ENCODE measurements at regions not wholly inside any gene's neighbourhood (a gene's known extent, or its start where the extent isn't known, plus 50 kb on each side); places are given as distances from the start of the nearest gene placed in this dataset.

DNA sequence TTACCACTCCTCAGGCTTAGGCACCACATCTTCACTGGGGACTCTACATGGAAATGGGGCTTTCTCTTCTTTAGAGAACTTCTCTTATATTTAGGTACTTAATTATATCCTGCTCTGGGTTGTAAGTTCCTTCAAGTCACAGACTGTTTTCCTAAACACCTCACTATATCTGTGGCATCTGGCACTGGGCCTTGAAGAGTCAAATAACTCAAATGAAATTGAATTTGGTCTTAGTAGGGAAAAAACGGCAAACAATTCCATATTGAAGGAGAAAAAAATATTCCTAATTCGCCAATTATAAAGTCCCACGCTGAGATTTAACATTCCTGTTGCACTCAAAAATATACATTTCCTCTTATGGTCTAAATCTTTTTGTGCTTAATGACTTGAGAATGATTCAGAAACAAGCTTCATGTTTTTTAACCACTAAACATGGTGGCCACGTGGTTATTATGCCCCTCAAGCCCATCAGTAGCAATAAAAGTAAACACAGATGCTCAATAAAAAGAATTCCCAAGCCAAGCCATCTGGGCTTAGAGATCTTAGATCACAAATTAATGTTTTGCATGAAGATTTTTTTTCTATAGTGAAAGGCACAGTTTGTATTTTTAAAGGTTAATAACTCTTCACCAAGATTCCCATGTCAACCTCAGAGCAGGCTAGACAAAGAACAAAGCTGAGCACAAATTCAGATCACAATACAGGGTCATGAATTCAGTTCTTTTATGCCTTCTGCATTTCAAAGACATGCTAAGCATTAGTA, 105.5 kb upstream of the SYT4 start:
- Histone ChIP-seq H3K27ac (ENCODE audit: low read depth, low read length, poor library complexity, severe bottlenecking) (no peak overlapping the region), H3K4me3 (ENCODE audit: low read depth, low read length, poor library complexity, severe bottlenecking) (no peak overlapping the region), H3K9me3 (ENCODE audit: low read depth, low read length, poor library complexity, severe bottlenecking) (no peaks in the 10 kb centered on the region), H3K36me3 (ENCODE audit: insufficient read depth, low read length, poor library complexity, severe bottlenecking) (no peaks in the 10 kb centered on the region), H3K27me3 (replicated peaks; ENCODE audit: insufficient read depth, low read depth, low read length, poor library complexity) (no peaks in the 10 kb centered on the region), H3K4me1 (ENCODE audit: insufficient read depth, low read length, poor library complexity, severe bottlenecking) (no peaks in the 10 kb centered on the region)
- BruUV-seq (replicated peaks): no TSS peak
- TF ChIP-seq, protein P1, sequence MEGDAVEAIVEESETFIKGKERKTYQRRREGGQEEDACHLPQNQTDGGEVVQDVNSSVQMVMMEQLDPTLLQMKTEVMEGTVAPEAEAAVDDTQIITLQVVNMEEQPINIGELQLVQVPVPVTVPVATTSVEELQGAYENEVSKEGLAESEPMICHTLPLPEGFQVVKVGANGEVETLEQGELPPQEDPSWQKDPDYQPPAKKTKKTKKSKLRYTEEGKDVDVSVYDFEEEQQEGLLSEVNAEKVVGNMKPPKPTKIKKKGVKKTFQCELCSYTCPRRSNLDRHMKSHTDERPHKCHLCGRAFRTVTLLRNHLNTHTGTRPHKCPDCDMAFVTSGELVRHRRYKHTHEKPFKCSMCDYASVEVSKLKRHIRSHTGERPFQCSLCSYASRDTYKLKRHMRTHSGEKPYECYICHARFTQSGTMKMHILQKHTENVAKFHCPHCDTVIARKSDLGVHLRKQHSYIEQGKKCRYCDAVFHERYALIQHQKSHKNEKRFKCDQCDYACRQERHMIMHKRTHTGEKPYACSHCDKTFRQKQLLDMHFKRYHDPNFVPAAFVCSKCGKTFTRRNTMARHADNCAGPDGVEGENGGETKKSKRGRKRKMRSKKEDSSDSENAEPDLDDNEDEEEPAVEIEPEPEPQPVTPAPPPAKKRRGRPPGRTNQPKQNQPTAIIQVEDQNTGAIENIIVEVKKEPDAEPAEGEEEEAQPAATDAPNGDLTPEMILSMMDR (conservative IDR thresholded peaks at IDR 0.05; ENCODE audit: low read depth, low read length): no peak
- TF ChIP-seq EZH2 (IDR thresholded peaks at IDR 0.05; ENCODE audit: borderline replicate concordance, low read depth, low read length, poor library complexity, severe bottlenecking): no peak
- DNase-seq (ENCODE audit: low spot score): no peak
- POLR2A ChIA-PET (ENCODE audit: low non-redundant PET): no interaction called here
- intact Hi-C loops (cut with micrococcal nuclease; ENCODE audit: unreplicated experiment): no loop called here
- CTCF ChIA-PET: no interaction called here

DNA sequence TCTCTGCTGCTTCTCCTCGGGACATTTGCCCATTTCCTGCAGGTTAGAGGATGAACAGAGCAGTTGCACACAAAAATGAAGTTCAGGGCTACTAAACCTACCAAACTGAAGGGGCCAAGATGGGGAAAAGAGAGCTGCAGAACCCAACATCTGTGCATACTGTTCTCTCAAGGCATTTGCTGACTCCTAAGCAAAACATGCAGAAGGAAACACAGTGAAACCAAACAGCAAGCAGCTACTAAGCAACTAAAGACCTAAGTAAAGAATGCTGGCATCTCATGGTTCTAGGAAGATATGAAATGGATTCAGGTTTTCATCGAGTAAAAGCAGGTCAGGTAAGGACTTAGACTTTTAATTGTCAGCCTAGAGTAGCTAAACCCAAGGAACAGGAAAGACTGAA, 111.9 kb upstream of the SYT4 start:
- POLR2A ChIA-PET (ENCODE audit: low non-redundant PET): no interaction called here
- no peaks in the 10 kb centered on the region for H3K4me1 ChIP-seq (ENCODE audit: insufficient read depth, low read length, poor library complexity, severe bottlenecking)
- no peak for TF ChIP-seq EZH2 (IDR thresholded peaks at IDR 0.05; ENCODE audit: borderline replicate concordance, low read depth, low read length, poor library complexity, severe bottlenecking)
- TF ChIP-seq, protein P1 (conservative IDR thresholded peaks at IDR 0.05; ENCODE audit: low read depth, low read length): no peak
- no peak for DNase-seq (ENCODE audit: low spot score)
- H3K4me3 ChIP-seq (ENCODE audit: low read depth, low read length, poor library complexity, severe bottlenecking): no peak overlapping the region
- H3K27me3 ChIP-seq (replicated peaks; ENCODE audit: insufficient read depth, low read depth, low read length, poor library complexity): no peaks in the 10 kb centered on the region
- no peak overlapping the region for H3K27ac ChIP-seq (ENCODE audit: low read depth, low read length, poor library complexity, severe bottlenecking)
- BruUV-seq (replicated peaks): no TSS peak
- H3K9me3 ChIP-seq (ENCODE audit: low read depth, low read length, poor library complexity, severe bottlenecking): no peaks in the 10 kb centered on the region
- H3K36me3 ChIP-seq (ENCODE audit: insufficient read depth, low read length, poor library complexity, severe bottlenecking): no peaks in the 10 kb centered on the region
- intact Hi-C loops (cut with micrococcal nuclease; ENCODE audit: unreplicated experiment): no loop called here
- CTCF ChIA-PET: interaction anchor here (0.9 kb wide), 1 partner anchor 1275 kb away, joined by 3 read pairs; no protein-coding TSS in a partner anchor

DNA sequence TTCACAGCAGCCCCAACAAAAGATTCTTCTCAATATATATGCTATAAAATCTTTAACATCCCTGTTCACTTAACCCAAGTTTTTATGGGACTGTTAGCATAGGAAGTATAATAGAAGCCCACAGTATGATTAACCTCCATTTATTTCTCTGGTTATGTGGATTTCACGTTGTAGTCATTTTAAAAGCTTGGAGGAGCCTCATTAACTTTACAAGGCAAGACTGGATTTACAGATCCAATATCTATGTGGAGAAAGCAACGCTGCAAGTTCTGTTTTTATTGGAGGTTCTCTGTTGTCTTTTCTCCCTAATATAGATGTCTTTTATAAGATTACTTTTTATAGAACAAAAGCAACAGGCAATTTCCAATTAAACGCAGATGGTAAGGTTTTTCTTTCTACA, 114.9 kb upstream of the SYT4 start:
- no peaks in the 10 kb centered on the region for H3K4me1 ChIP-seq (ENCODE audit: insufficient read depth, low read length, poor library complexity, severe bottlenecking)
- TF ChIP-seq, protein P1 (conservative IDR thresholded peaks at IDR 0.05; ENCODE audit: low read depth, low read length): no peak
- TF ChIP-seq EZH2 (IDR thresholded peaks at IDR 0.05; ENCODE audit: borderline replicate concordance, low read depth, low read length, poor library complexity, severe bottlenecking): no peak
- BruUV-seq (replicated peaks): no TSS peak

More for the DNA sequence above, 114.9 kb upstream of the SYT4 start:
- Histone ChIP-seq H3K4me3 (ENCODE audit: low read depth, low read length, poor library complexity, severe bottlenecking) (no peak overlapping the region), H3K27ac (ENCODE audit: low read depth, low read length, poor library complexity, severe bottlenecking) (no peak overlapping the region), H3K36me3 (ENCODE audit: insufficient read depth, low read length, poor library complexity, severe bottlenecking) (no peaks in the 10 kb centered on the region), H3K9me3 (ENCODE audit: low read depth, low read length, poor library complexity, severe bottlenecking) (no peaks in the 10 kb centered on the region), H3K27me3 (replicated peaks; ENCODE audit: insufficient read depth, low read depth, low read length, poor library complexity) (no peaks in the 10 kb centered on the region)
- ChIA-PET CTCF (no interaction called here), POLR2A (ENCODE audit: low non-redundant PET) (no interaction called here)
- intact Hi-C loops (cut with micrococcal nuclease; ENCODE audit: unreplicated experiment): loop anchor here (5.0 to 10.0 kb wide), 4 partner anchors 115 to 1337 kb away; partner anchors contain the start of gene SYT4
- DNase-seq (ENCODE audit: low spot score): no peak

Measured in A673 (cell line).